HL-60 (cell line): ENCODE measurements at regions not wholly inside any gene's neighbourhood (a gene's known extent, or its start where the extent isn't known, plus 50 kb on each side); places are given as distances from the start of the nearest gene placed in this dataset.
"Not testable (repeated sequence)": the region's sequence is repeated elsewhere in the genome, so short reads cannot be mapped to it uniquely, and the experiment has no call there.

Source experiments
- DNase-seq, 2 experiments: peaks; one replicate each; pipeline ENCODE4 v3.0.0-alpha.2; 2010 to 2020; ENCODE audit warnings: low read depth in 1 of 2, low spot score in 1 of 2
- H3K27ac ChIP-seq: fragments of 250-450 bp; sonication (Bioruptor Pico); replicated peaks from 2 replicates; pipeline ENCODE4 v1.5.1; 2020; ENCODE audit warnings: mild to moderate bottlenecking, moderate library complexity
- H3K27me3 ChIP-seq: fragments of 250-450 bp; sonication (Bioruptor Pico); 2 replicates; pipeline ENCODE4 v1.5.1; 2021; ENCODE audit warnings: mild to moderate bottlenecking, moderate library complexity; ENCODE audit not compliant: insufficient read depth, poor library complexity, severe bottlenecking
- H3K4me3 ChIP-seq: replicated peaks from 2 replicates; pipeline ENCODE4 v1.5.1; 2011; ENCODE audit warnings: mild to moderate bottlenecking, control low read depth, low read length; ENCODE audit not compliant: insufficient read depth
- CTCF ChIP-seq: IDR thresholded peaks from one replicate; pipeline ENCODE4 v1.5.1; 2011; ENCODE audit warnings: low read length, control low read depth, inconsistent platforms; ENCODE audit not compliant: insufficient read depth
- GABPA ChIP-seq: IDR thresholded peaks from 2 replicates; pipeline ENCODE4 v1.6.1; 2012; ENCODE audit warnings: low read depth
- POLR2AphosphoS5 ChIP-seq: IDR thresholded peaks from 2 replicates; pipeline ENCODE4 v1.6.1; 2012; ENCODE audit warnings: low read depth
- REST ChIP-seq: IDR thresholded peaks from 2 replicates; pipeline ENCODE4 v1.6.1; 2012; ENCODE audit warnings: low read depth; ENCODE audit not compliant: insufficient replicate concordance
- SPI1 ChIP-seq: IDR thresholded peaks from 2 replicates; pipeline ENCODE4 v1.6.1; 2012; ENCODE audit warnings: low read depth, mild to moderate bottlenecking, borderline replicate concordance

- DNase-seq, result no peak
- TF ChIP-seq GABPA, result no peak
- TF ChIP-seq SPI1, result no peak
- TF ChIP-seq REST, result no peak
- no peak for TF ChIP-seq CTCF
- no peak for TF ChIP-seq POLR2AphosphoS5
- Histone ChIP-seq H3K27ac (no peak overlapping the region), H3K27me3 (no peaks in the 10 kb centered on the region), H3K4me3 (no peak overlapping the region)
Observed at GRCh38 chr15:72845981-72846383, 62.4 kb upstream of the ADPGK start.

GRCh38 chr15:72844067-72844466 lies 60.5 kb upstream of the ADPGK start:
- no peak for DNase-seq
- Histone ChIP-seq H3K27ac (no peak overlapping the region), H3K4me3 (no peak overlapping the region), H3K27me3 (no peaks in the 10 kb centered on the region)
- TF ChIP-seq CTCF (no peak), REST (no peak), POLR2AphosphoS5 (no peak), GABPA (no peak), SPI1 (no peak)

GRCh38 chr15:72843340-72843739 lies 59.8 kb upstream of the ADPGK start:
- DNase-seq, H3K27ac ChIP-seq, H3K27me3 ChIP-seq, H3K4me3 ChIP-seq: not testable (repeated sequence)

GRCh38 chr15:72840114-72840513 lies 56.6 kb upstream of the ADPGK start:
- TF ChIP-seq REST (no peak), CTCF (no peak), POLR2AphosphoS5 (no peak), SPI1 (no peak), GABPA (no peak)
- Histone ChIP-seq H3K4me3 (no peak overlapping the region), H3K27ac (no peak overlapping the region), H3K27me3 (no peaks in the 10 kb centered on the region)
- no peak for DNase-seq
